Limb (tissue), 2 donors: ENCODE measurements at regions not wholly inside any gene's neighbourhood (a gene's known extent, or its start where the extent isn't known, plus 50 kb on each side); places are given as distances from the start of the nearest gene placed in this dataset.
A peak's percentile ranks its signal among the peaks of the same experiment; 100 is the strongest.

Experiments used
- DNase-seq, 2 donors: peaks; one replicate each; pipeline ENCODE4 v3.0.0-alpha.2; 2016; ENCODE audit errors: extremely low spot score in 2 of 2

DNA sequence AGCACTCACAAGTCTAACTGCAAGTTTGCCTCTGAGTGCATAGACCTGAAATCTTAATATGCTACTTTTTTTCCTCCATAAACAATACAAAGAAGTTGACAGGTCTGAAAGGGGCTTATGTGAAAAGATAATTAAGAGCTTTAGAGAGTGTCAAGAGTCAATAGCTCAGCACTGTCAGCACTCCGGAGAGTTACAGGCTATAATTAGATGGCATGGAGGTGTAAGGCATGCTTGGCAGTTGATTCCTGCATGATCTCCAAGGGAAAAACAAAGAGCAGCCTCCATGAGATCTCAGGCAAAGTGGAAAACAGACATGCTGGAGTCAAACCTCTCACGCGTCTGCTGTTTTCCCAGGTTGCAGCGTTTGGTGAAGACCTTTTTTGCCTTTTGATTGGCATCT lies 468.7 kb downstream of the TLE4 start:
- DNase-seq = no peak

GRCh38 chr9:80030801-80031200 lies 459.0 kb downstream of the TLE4 start:
- DNase-seq = no peak

- peak in 1 of 2 donors; percentile 15 for DNase-seq
Measured at GRCh38 chr9:80028501-80028900, 456.7 kb downstream of the TLE4 start.

DNA sequence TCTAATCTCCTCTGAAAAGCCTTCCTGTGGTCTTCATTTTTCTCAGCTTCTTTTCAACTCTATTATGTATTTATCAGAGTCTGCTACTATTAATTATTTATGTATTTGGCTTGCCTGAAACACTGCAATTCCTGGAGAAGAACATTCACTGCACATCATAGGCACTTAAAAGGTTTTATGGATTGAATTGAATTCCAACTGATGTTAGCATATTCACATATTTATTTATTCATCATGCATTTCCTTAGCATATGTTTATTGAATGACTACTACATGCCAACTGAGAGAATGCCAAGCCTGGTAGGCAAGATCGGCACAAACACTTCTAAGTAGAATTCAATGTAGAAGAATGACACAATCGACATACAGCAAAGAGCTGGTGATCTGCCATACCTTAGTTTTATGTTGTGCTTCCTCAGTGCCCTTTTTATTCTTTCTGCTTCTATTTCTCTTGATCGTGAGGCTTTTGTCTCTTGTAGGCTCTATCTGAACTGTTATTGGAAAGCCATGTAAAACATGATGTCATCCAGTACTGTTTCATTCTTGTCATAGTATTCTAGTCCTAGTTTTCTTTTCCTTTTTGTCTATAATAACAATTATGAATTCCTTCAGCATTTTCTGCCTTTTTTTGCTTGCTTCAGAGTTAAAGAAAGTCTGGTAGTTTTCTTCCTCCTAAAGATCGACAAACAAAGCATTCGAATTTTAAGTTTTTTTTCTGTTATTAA lies 454.2 kb downstream of the TLE4 start:
- DNase-seq = no peak

- DNase-seq = no peak
Measured at GRCh38 chr9:80025131-80025530, 453.4 kb downstream of the TLE4 start.

DNA sequence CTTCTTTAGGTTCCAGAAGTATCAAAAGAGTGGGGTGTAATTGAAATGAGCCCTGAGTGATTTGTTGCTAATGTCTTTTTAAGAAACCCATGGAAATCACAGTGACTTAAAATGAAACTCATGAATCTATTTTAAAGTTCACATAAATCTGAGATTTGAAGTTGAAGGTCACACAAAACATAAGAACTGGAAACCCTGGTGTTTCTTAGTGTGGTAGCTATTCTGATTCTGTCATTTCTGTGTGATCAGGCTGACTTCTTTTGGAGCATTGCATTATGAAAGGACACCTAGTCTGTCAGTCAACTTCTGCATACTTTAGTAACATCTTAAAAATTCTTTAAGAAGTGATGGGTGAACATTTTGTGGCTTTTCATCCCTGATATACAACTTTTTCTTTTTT lies 448.8 kb downstream of the TLE4 start:
- no peak for DNase-seq

- no peak for DNase-seq
Measured at GRCh38 chr9:80020056-80020455, 448.3 kb downstream of the TLE4 start.

GRCh38 chr9:80013891-80014290 lies 442.1 kb downstream of the TLE4 start:
- no peak for DNase-seq

GRCh38 chr9:80012557-80013330 lies 441.0 kb downstream of the TLE4 start:
- DNase-seq = no peak

- DNase-seq = no peak
Measured at GRCh38 chr9:80009204-80009603, 437.4 kb downstream of the TLE4 start.

GRCh38 chr9:80004714-80005113 lies 432.9 kb downstream of the TLE4 start:
- peak in 1 of 2 donors; percentile 48 for DNase-seq

DNA sequence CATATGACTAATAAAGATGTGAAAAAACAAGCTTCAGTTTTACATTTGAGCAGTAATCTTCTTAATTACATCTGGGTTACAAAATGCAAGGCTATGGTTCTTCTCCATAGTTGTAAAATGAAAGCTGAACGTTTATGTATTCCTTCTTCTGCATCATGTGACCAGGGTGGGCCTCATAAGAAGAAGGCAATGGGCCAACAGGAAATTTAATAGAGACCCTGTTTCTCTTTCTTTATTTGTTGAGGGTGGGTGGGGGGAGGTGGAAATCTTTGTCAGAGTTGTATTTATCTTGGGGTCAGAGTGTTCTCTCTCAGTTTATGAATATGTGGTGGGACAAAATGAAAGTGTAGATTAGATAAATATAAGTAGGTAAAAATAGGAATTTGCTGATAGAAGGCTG lies 418.8 kb downstream of the TLE4 start:
- DNase-seq = no peak

- DNase-seq = no peak
Measured at GRCh38 chr9:79989079-79989478, 417.3 kb downstream of the TLE4 start.

DNA sequence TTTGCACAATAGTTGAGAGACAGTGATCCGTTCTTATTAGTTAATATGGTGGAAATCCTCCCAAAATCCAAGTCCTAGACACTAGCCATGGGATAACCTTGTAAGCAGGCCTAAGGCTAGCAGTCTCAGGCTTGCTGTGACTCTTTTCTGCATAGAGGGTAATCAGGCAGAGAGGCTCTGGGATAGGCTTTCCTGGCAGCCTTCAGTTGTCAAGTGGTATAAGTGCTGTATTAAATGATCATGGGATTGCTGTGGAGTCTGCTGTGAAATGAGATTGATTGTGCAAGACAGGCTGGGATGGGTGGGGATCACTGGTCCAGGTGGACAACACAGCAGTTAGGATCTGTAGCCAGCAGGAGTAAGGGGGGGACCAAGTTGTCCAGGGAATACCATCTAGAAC lies 416.4 kb downstream of the TLE4 start:
- no peak for DNase-seq

GRCh38 chr9:79986437-79986836 lies 414.7 kb downstream of the TLE4 start:
- DNase-seq = no peak

GRCh38 chr9:79985772-79986171 lies 414.0 kb downstream of the TLE4 start:
- DNase-seq = no peak

- DNase-seq = no peak
Measured at GRCh38 chr9:79985264-79985663, 413.5 kb downstream of the TLE4 start.

DNA sequence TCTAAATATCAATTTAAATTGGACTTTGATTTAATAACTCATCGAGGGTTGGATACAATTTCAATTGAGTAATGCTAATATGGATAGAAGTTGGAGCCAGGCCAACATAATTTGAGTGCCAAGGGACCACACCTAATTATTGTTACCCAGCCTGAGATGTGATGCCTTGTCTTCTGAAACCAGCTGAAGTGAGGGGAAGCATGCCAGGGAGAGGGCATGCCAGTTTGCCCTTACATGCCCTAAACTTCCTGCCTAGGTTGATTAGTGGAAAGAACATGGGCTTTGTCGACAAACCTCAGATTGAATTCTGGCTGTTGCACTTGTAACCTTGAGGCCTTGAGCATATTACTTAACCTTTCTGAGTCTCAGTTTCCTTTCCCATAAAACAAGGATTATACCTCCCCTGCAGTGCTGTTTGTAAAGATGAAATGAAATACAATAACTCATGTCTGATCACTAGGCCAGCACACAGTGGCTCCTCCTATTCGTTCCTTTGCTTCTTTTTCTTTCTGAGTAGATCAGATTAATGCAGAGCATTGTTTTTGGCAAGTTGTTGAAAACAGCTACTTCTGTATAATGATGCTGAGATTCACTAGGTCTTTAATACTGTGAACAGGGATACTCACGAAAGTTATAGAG lies 412.8 kb downstream of the TLE4 start:
- no peak for DNase-seq

- DNase-seq = no peak
Measured at GRCh38 chr9:79980432-79980831, 408.7 kb downstream of the TLE4 start.

DNA sequence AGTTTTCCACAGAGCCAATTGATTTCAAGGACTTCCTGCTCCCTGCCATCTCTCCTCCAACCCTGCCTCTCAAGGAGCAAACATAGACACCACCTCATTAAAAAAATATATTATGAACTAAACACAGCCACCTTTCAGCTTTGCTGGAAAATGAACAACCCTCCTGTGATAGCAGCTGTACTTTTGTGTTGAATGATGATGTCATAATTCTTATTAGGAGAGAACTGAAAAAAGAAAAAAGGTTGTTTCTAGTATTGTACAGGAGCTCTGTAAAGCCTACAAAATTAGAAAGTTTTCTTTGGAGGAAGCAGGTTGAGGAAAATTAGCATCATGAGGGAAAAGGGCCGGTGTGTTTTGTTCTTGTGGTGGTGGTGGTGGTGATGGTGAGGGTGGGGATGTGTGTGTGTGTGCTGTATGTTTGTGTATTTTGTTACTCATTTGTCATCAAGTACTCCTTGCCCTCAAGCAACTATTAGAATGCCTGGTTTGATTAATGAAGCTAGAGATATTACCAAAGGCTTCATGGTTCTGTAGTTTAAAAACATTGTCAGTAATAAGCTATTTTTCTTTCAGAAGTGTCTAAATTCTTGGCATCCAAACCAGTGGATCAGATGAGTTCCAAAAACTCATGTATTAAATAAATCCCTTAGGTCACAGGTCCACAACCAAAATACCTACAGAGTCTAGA lies 405.9 kb downstream of the TLE4 start:
- DNase-seq = no peak

- DNase-seq = peak in 1 of 2 donors; percentile 43
Measured at GRCh38 chr9:79977074-79977435, 405.3 kb downstream of the TLE4 start.
